Keratinocyte (primary cell): ENCODE measurements at regions not wholly inside any gene's neighbourhood (a gene's known extent, or its start where the extent isn't known, plus 50 kb on each side); places are given as distances from the start of the nearest gene placed in this dataset.

Experiments
- EZH2 ChIP-seq: IDR thresholded peaks from one replicate; pipeline ENCODE4 v1.6.1; 2012; ENCODE audit warnings: inconsistent platforms, mild to moderate bottlenecking, low read length, moderate library complexity
- TF ChIP-seq, protein P1 (sequence below), 3 experiments: IDR thresholded peaks in 1 of 3; conservative IDR thresholded peaks in 1 of 3; optimal IDR thresholded peaks in 1 of 3; 2 replicates in 2 of 3; 3 replicates in 1 of 3; pipeline versions ENCODE3 to v1.5.1; 2011; ENCODE audit warnings: low read length in 3 of 3, mild to moderate bottlenecking in 3 of 3, moderate library complexity in 2 of 3, control low read depth in 1 of 3, inconsistent platforms in 1 of 3; ENCODE audit not compliant: insufficient read depth in 2 of 3; ENCODE audit errors: extremely low read depth in 1 of 3

- TF ChIP-seq, protein P1, sequence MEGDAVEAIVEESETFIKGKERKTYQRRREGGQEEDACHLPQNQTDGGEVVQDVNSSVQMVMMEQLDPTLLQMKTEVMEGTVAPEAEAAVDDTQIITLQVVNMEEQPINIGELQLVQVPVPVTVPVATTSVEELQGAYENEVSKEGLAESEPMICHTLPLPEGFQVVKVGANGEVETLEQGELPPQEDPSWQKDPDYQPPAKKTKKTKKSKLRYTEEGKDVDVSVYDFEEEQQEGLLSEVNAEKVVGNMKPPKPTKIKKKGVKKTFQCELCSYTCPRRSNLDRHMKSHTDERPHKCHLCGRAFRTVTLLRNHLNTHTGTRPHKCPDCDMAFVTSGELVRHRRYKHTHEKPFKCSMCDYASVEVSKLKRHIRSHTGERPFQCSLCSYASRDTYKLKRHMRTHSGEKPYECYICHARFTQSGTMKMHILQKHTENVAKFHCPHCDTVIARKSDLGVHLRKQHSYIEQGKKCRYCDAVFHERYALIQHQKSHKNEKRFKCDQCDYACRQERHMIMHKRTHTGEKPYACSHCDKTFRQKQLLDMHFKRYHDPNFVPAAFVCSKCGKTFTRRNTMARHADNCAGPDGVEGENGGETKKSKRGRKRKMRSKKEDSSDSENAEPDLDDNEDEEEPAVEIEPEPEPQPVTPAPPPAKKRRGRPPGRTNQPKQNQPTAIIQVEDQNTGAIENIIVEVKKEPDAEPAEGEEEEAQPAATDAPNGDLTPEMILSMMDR (optimal IDR thresholded peaks at IDR 0.05 in 1 of 3, IDR thresholded peaks at IDR 0.05 in 1 of 3, conservative IDR thresholded peaks at IDR 0.05 in 1 of 3; ENCODE audit: extremely low read depth in 1 of 3, insufficient read depth in 2 of 3, low read length in 3 of 3) = no peak
- TF ChIP-seq EZH2 = no peak
These were observed 128.2 kb upstream of the INPP4B start for GRCh38 chr4:142974328-142974727.
